Endothelial cell of hepatic sinusoid (primary cell): ENCODE measurements at regions not wholly inside any gene's neighbourhood (a gene's known extent, or its start where the extent isn't known, plus 50 kb on each side); places are given as distances from the start of the nearest gene placed in this dataset.

ENCODE experiments used
- in situ Hi-C: cut with HindIII; loops from 2 replicates; pipeline ENCODE4 v1.10.0; 2017; ENCODE audit warnings: low sequenced_read_pairs

GRCh38 chr5:10077791-10078545, 171.7 kb downstream of the ATPSCKMT start:
- in situ Hi-C loops = no loop called here

- in situ Hi-C loops = no loop called here
These were observed 176.1 kb downstream of the ATPSCKMT start for GRCh38 chr5:10073441-10074104.

GRCh38 chr5:10069637-10070313, 179.9 kb downstream of the ATPSCKMT start:
- in situ Hi-C loops = no loop called here

GRCh38 chr5:10065428-10066000, 184.2 kb downstream of the ATPSCKMT start:
- in situ Hi-C loops = no loop called here

- in situ Hi-C loops = no loop called here
These were observed 185.0 kb downstream of the ATPSCKMT start for GRCh38 chr5:10064546-10065195.

GRCh38 chr5:10063997-10064396, 185.7 kb downstream of the ATPSCKMT start:
- in situ Hi-C loops = no loop called here

GRCh38 chr5:10059980-10060379, 189.7 kb downstream of the ATPSCKMT start:
- in situ Hi-C loops = no loop called here

- in situ Hi-C loops = no loop called here
These were observed 190.1 kb downstream of the ATPSCKMT start for GRCh38 chr5:10059556-10059955.

GRCh38 chr5:10057356-10057755, 192.3 kb downstream of the ATPSCKMT start:
- in situ Hi-C loops = no loop called here

GRCh38 chr5:10056228-10056760, 193.4 kb downstream of the ATPSCKMT start:
- in situ Hi-C loops = no loop called here

GRCh38 chr5:10049858-10050455, 199.7 kb downstream of the ATPSCKMT start:
- in situ Hi-C loops = no loop called here

GRCh38 chr5:10046676-10047075, 203.0 kb downstream of the ATPSCKMT start:
- in situ Hi-C loops = no loop called here

- in situ Hi-C loops = no loop called here
These were observed 204.3 kb downstream of the ATPSCKMT start for GRCh38 chr5:10045376-10045775.

GRCh38 chr5:10036136-10036815, 213.4 kb downstream of the ATPSCKMT start:
- in situ Hi-C loops = no loop called here

GRCh38 chr5:10034001-10034400, 215.7 kb downstream of the ATPSCKMT start:
- in situ Hi-C loops = no loop called here

GRCh38 chr5:10031817-10032216, 217.9 kb downstream of the ATPSCKMT start:
- in situ Hi-C loops = no loop called here

- in situ Hi-C loops = no loop called here
These were observed 219.4 kb downstream of the ATPSCKMT start for GRCh38 chr5:10030219-10030831.

GRCh38 chr5:10023494-10023893, 226.2 kb downstream of the ATPSCKMT start:
- in situ Hi-C loops = no loop called here

- in situ Hi-C loops = no loop called here
These were observed 228.4 kb downstream of the ATPSCKMT start for GRCh38 chr5:10021248-10021647.
